ENCODE measurements at regions not wholly inside any gene's neighbourhood (a gene's known extent, or its start where the extent isn't known, plus 50 kb on each side); places are given as distances from the start of the nearest gene placed in this dataset.
"Not testable (repeated sequence)": the region's sequence is repeated elsewhere in the genome, so short reads cannot be mapped to it uniquely, and the experiment has no call there.

DNA sequence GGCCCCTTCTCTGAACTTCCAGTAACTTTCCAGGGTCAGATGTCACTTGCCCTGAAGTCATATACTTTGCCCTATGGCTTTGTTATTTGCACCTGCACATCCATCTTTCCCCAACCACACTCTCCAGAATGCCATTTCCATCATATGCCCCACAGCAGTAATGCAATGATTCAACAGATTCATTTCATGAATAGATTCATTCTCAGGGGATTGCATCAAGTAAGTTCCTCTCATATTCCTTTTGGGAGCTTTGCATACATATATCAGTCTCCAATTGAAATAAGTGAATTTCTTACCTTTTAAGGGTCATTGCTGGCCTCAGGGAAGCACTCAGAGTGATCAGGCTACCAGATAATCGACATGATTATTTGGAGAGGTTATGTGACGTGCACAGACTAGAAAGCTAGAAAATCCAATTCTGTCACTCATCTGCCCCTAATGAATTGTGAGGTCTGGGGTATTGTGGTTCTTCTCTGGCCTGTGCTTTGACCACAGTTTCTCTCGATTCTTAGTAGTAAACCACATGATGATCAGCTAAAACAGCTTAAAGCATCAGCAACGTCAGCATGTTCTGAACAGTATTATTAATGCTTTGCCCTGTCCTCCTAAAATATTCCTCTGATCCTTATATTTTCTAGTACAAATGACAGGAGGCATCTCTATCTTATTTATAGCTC lies 179.9 kb downstream of the ATPSCKMT start:
- no peak for DNase-seq

GRCh38 chr5:10065428-10066000 lies 184.2 kb downstream of the ATPSCKMT start:
- DNase-seq = no peak

DNA sequence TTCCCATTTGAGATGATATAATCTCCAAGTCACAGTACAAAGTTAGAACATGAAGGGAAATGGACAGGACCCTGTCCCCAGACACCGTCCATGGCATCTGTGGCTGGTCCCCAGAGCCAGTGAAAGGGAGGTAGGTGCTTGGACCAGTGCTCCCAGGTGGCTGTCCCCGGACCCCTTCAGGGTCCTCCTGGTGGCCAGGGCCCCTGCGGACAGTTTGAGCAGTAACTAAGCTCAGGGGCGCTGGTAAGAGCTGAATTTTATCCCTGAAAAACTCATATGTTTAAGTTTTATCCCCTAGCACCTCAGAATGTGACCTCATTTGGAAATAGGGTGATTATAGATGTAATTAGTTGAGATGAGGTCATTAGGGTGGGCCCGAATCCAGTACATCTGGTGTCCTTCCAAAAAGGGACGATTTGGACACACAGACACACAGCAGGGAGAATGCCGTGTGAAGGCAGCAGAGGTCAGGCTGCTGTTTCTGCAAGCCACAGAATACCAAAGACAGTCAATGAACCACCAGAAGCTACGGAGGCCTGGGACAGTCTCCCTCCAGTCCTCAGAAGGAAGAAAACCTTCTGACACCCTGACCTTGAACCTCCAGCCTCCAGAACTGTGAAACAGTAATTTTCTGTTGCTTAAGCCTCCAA lies 185.0 kb downstream of the ATPSCKMT start:
- DNase-seq = no peak

DNA sequence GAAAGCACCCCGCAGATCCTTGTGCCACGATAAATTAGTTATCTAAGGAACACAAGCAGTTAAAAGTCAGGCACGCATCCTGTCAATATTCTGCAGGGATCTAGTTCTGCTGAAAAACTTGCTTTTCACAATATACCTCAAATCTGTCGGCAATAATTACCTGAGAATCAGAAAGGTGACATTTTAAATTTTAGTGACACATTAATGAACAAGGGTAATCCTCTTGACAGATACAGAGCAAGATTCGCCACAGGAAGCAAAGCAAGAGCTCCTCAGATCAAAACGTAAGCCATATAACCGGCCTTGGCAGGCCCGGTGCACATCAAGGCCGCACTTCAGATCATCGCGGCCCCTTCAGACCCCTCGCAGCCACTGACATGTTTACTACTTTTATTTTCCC lies 185.7 kb downstream of the ATPSCKMT start:
- no peak for DNase-seq

DNA sequence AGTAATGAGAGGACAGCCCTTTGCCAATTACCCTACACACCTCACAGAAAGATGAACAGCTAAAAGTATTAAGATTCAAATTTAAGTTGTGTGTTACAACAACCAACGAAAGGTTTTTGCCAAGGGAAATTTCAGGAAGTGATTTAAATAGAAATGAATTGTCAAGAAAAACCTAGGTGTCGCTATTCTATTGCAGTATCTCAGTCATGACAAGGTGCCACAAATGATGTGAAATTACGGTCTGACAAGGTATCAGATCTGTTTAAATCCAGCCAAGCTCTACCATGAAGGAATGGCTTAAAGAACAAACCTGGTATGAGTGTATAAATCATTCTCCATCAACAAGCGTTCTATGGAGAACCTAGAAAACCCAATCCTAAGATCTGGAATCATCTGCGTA lies 189.7 kb downstream of the ATPSCKMT start:
- no peak for DNase-seq

GRCh38 chr5:10059556-10059955 lies 190.1 kb downstream of the ATPSCKMT start:
- DNase-seq = no peak

DNA sequence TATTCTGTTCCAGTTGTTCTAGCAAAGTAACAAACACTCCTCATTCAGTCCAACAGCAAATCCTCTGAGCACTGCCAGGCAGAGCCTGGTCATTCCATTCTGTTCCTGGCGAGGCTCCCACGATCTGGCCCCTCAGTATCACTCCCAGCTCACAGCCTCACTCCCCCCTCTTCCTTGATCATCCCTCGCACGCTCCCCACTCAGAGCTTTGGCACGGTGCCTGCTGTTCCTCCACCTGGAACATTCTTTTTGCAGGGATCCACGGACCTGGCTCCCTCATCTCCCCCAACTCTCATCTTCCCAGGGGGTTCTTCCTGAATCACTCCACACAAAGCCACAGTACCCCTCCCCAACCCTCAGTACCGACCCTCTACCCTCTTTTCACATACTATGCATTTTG lies 192.3 kb downstream of the ATPSCKMT start:
- DNase-seq = no peak

DNA sequence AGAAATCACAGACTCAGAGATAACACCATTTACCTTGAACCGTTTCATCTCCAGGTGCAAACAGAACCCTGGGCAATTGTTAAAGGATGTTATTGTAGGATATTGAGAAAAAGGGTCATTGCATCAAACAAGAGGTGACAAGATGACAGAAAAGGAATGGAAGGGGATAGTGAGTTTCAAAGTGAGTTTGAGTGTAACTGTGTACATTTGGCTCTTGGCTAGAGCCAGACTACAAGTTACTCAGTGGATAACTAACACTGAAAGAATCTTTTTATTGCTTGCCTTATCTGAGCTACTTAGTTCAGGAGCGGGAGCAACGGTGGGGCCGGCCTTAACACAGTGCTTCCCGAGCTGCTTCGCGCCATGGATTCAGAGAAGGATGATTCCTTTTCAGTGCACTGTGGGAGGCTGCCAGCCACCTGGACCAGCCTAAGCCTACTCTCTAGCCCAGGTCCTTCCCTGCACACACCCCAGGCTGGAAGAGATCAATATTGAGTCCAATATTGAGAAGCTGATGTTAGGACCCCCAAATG lies 193.4 kb downstream of the ATPSCKMT start:
- no peak for DNase-seq

DNA sequence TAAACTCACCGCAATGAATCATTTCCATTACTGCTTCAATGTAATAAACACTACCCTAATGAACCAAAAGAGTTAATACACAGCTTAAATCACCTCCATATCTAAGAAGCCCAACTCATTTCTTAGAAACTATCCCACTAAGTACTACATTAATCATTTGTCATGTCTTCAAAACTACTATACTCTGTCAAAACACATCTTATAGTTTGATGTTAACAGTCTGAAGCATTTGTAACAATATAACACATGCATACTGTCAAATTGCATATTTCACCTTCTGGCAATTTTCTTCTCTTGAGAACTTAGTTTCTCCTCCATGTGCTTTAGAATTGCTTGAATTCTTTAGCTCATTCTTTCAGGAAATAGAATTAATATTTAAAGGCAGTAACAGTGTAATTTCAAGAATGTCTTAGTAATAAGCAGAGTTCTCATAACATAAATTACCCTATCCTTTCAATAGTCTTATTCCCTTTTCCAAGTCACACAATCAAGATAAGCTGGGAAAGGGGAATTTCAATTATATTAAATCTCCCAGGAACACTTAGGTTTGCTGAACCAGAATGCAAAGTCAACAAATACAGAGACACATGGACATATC lies 199.7 kb downstream of the ATPSCKMT start:
- DNase-seq = no peak

DNA sequence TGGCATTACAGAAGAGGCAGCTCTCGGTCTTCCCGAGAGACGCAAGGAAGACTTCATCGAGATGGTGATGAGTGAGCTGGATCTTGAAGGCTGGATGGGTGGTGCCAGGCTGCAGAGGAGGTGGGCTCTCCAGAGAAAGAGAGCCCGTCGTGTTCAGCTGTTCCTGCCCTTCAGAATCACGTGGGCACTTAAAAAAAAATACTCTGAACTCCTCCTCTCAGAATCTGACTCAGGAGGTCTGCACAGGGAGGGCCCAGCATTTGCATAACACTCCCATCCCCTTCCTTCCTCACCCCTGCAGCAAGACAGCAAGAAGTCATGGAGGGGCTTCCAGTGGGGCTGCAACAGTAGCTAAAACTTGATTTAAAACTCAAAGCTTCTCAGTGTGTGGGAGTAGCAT lies 203.0 kb downstream of the ATPSCKMT start:
- no peak for DNase-seq

GRCh38 chr5:10045376-10045775 lies 204.3 kb downstream of the ATPSCKMT start:
- DNase-seq = no peak

- DNase-seq = no peak
These were observed 213.4 kb downstream of the ATPSCKMT start for GRCh38 chr5:10036136-10036815.

DNA sequence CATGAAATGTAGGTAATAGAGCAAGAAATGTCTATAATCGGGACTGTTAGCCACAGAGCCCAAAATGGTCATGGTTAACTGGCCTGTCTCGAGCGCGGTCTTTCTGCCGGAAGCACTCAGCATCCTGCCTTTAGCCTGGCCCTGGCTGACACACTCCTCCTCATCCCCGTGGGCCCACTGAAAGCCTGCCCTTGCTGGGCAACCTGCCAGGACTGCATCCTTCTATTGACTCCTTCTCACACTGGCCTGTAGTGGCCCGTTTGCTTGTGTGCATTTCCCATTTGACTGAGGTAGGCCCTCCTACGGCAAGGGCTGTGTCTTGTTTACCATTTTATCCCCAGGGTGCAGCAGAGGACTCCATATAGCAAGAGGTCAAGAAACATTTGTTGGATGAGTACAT lies 215.7 kb downstream of the ATPSCKMT start:
- DNase-seq = no peak

DNA sequence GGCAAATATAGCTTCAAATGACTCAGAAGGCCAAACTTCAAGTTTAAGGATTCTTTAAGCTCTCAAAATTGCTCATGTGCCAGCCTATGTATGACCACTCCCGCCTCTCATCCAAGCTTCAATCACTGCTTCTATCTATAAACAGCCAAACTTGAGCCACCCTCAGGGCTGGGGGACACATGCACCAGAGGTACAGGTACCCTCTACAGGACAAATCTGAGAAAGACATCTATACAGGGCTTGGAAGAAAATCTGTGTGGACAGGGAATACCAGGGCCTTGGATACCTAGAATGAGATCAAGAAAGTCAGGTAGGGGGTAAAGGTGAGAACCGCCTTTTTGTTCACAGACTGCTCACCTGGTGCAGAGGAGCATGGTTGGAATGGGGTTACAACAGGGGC lies 217.9 kb downstream of the ATPSCKMT start:
- DNase-seq = no peak

DNA sequence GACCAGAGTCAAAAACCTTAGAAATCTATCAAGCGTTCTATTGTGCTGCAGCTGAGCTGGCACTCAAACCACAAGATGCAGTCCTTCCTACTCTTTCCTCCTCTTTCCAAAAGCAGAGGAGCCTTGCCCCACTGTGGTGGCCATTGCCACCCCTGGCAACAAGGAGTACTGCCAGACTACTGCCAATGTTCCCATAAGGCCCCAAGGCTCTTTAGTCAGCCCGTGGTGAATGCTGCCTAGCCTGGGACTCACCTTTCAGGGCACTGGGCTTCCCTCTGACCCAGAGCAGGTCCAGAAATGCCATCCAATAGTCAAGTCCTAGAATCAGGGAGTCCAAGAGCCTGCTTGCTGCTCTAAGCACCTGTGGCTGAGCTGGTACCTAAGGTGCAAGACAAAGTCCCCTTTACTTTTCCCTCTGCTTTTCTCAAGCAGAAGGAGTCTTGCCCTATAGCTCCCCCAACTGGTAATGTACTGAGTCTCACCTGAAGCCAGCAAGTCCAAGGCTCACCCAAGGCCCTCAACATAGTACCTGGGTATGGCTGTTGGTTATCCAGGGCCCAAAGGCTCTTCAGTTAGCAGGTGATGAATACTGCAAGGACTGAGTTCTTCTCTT lies 219.4 kb downstream of the ATPSCKMT start:
- no peak for DNase-seq

DNA sequence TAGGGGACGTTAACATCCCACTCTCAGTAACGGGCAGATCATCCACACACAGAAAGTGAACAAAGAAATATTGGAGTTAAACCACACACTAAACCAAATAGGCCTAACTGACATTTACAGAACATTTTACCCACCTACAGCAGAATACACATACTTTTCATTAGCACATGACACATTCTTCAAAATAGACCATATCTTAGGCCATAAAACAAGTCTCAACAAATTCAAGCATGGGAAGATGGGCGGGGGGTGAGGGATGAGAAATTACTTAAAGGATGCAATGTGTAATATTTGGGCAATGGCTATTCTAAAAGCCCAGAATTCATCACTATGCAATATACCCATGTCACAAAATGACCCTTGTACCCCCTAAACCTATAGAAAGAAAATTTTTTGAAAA lies 226.2 kb downstream of the ATPSCKMT start:
- no peak for DNase-seq

- no peak for DNase-seq
These were observed 228.4 kb downstream of the ATPSCKMT start for GRCh38 chr5:10021248-10021647.

- no peak for DNase-seq
These were observed 230.5 kb downstream of the ATPSCKMT start for GRCh38 chr5:10019236-10019635.

GRCh38 chr5:10018201-10019069 lies 231.3 kb downstream of the ATPSCKMT start:
- no peak for DNase-seq

DNA sequence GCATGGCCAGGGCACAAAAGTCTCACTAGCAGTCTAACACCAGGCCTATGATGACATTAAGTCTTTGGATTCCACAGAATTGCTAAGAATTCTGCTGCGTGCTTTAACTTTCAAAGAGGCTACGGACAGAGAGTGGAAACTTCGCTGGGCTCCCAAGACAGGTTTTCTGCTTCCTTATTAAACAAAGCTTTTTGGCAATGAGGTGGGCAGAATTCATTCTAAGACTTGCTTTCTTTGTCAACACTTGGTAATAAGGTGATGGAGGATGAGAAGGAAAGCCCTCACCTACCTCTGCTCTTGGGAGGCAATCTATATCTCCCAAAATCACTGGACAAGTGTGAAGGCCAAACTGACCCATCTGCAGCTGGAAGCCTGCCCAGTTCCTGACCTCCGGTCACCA lies 231.9 kb downstream of the ATPSCKMT start:
- no peak for DNase-seq

GRCh38 chr5:10016559-10016958 lies 233.1 kb downstream of the ATPSCKMT start:
- DNase-seq = not testable (repeated sequence)

GRCh38 chr5:10015681-10016080 lies 234.0 kb downstream of the ATPSCKMT start:
- not testable (repeated sequence) for DNase-seq

Measured in GDM1 (cell line).